ENCODE measurements at regions not wholly inside any gene's neighbourhood (a gene's known extent, or its start where the extent isn't known, plus 50 kb on each side); places are given as distances from the start of the nearest gene placed in this dataset.

GRCh38 chr9:91116211-91116610 lies 245.5 kb downstream of the AUH start:
- DNase-seq: no peak
- H3K9me3 ChIP-seq: no peaks in the 10 kb centered on the region
- no peaks in the 10 kb centered on the region for H3K27me3 ChIP-seq
- no peaks in the 10 kb centered on the region for H3K4me1 ChIP-seq
- TF ChIP-seq CTCF (IDR thresholded peaks at IDR 0.05): no peak
- H3K4me3 ChIP-seq: no peak overlapping the region
- intact Hi-C loops (cut with DNase I): no loop called here
- no peaks in the 10 kb centered on the region for H3K36me3 ChIP-seq
- no peak overlapping the region for H3K9ac ChIP-seq (ENCODE audit: low read depth in 2 of 2, low read length in 2 of 2)
- no peak overlapping the region for H3K27ac ChIP-seq

GRCh38 chr9:91116711-91117110 lies 245.0 kb downstream of the AUH start:
- no peak for DNase-seq
- no peaks in the 10 kb centered on the region for H3K4me1 ChIP-seq
- H3K9ac ChIP-seq (ENCODE audit: low read depth in 2 of 2, low read length in 2 of 2): no peak overlapping the region
- H3K27me3 ChIP-seq: no peaks in the 10 kb centered on the region
- no peaks in the 10 kb centered on the region for H3K9me3 ChIP-seq
- no peaks in the 10 kb centered on the region for H3K36me3 ChIP-seq
- H3K27ac ChIP-seq: no peak overlapping the region
- intact Hi-C loops (cut with DNase I): no loop called here
- H3K4me3 ChIP-seq: no peak overlapping the region
- no peak for TF ChIP-seq CTCF (IDR thresholded peaks at IDR 0.05)

GRCh38 chr9:91117474-91117891 lies 244.2 kb downstream of the AUH start:
- H3K9ac ChIP-seq (ENCODE audit: low read depth in 2 of 2, low read length in 2 of 2): peak overlapping the region in 1 of 2 donors; percentile 2
- TF ChIP-seq CTCF (IDR thresholded peaks at IDR 0.05): no peak
- DNase-seq: no peak
- H3K4me1 ChIP-seq: no peaks in the 10 kb centered on the region
- no peak overlapping the region for H3K27ac ChIP-seq
- intact Hi-C loops (cut with DNase I): no loop called here
- H3K9me3 ChIP-seq: no peaks in the 10 kb centered on the region
- H3K36me3 ChIP-seq: no peaks in the 10 kb centered on the region
- H3K4me3 ChIP-seq: peak overlapping the region; percentile 20
- no peaks in the 10 kb centered on the region for H3K27me3 ChIP-seq

- no peak overlapping the region for H3K27ac ChIP-seq
- TF ChIP-seq CTCF (IDR thresholded peaks at IDR 0.05): no peak
- H3K36me3 ChIP-seq: no peaks in the 10 kb centered on the region
- no peaks in the 10 kb centered on the region for H3K9me3 ChIP-seq
- peak; percentile 89 for DNase-seq
- H3K4me3 ChIP-seq: peak overlapping the region; percentile 20
- H3K27me3 ChIP-seq: no peaks in the 10 kb centered on the region
- intact Hi-C loops (cut with DNase I): no loop called here
- H3K9ac ChIP-seq (ENCODE audit: low read depth in 2 of 2, low read length in 2 of 2): peak overlapping the region in 1 of 2 donors; percentile 36
- no peaks in the 10 kb centered on the region for H3K4me1 ChIP-seq
These were observed 243.6 kb downstream of the AUH start for GRCh38 chr9:91117959-91118703.

GRCh38 chr9:91118704-91119025 lies 243.1 kb downstream of the AUH start:
- no peak overlapping the region for H3K27ac ChIP-seq
- no peaks in the 10 kb centered on the region for H3K4me1 ChIP-seq
- no peak for TF ChIP-seq CTCF (IDR thresholded peaks at IDR 0.05)
- no peaks in the 10 kb centered on the region for H3K36me3 ChIP-seq
- peak overlapping the region in 1 of 2 donors; percentile 36 for H3K9ac ChIP-seq (ENCODE audit: low read depth in 2 of 2, low read length in 2 of 2)
- no peaks in the 10 kb centered on the region for H3K27me3 ChIP-seq
- no peaks in the 10 kb centered on the region for H3K9me3 ChIP-seq
- intact Hi-C loops (cut with DNase I): no loop called here
- H3K4me3 ChIP-seq: peak overlapping the region; percentile 20
- no peak for DNase-seq

Measured in colonic mucosa (tissue), 4 donors.